GM12874 (cell line): ENCODE measurements at regions not wholly inside any gene's neighbourhood (a gene's known extent, or its start where the extent isn't known, plus 50 kb on each side); places are given as distances from the start of the nearest gene placed in this dataset.

Experiments
- CTCF ChIP-seq: IDR thresholded peaks from 2 replicates; pipeline ENCODE4 v1.5.1; 2011; ENCODE audit warnings: low read depth, mild to moderate bottlenecking, control low read depth, low read length, moderate library complexity; ENCODE audit not compliant: insufficient read depth

DNA sequence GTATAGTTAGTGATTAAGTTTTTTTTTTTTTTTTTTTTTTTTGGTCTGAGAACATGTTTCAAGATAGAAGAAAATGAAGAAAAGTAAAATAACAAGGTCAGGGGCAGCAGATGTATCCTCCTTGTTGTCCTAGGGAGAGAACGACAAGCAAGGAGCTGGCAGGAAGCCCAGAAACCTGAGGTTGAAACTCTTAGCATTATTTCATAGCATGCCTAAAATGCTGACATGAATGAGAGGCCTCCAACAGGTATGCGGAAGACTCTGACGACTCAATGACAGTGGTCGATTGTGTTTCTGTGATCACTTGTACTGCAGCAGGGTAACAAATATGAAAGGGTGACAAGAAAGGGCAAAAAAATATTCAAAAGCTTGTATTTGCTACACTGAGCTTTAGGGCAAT lies 415.9 kb downstream of the PLA2G4A start:
- no peak for TF ChIP-seq CTCF

DNA sequence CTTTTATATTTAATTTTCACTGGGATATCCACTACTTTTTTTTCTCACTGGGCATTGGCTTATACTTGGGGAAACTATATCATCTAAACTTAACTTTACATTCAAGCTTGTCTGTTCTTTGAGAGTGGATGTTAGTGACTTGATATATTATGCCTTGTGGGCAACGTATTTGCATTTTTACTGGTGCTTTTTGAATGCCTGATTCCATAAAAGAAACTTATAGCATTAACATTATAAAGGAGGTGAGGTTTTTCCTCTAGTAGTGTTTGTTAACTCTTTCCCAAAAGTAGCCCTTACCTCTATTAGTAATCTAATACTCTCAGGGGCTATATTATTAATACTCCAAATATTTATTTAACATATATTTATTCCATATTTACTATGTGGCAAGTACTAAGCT lies 416.5 kb downstream of the PLA2G4A start:
- TF ChIP-seq CTCF = no peak

- TF ChIP-seq CTCF = no peak
These were observed 420.4 kb downstream of the PLA2G4A start for GRCh38 chr1:187249196-187249595.

GRCh38 chr1:187252923-187253322 lies 424.2 kb downstream of the PLA2G4A start:
- no peak for TF ChIP-seq CTCF

DNA sequence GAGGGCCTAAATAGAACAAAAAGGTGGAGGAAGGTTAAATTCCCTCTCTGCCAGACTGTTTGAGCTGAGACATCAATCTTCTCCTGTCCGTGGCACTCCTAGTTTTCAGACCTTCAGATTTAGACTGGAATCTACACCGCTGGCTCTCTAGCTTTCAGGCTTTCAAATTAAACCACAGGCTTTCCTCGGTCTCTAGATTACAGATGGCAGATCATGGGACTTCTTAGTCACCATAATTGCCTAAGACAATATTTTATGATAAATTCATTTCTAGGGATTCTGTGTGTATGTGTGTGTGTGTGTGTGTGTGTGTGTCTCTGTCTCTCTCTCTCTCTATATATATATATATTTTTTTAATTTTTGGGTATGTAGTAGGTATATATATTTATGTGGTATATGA lies 428.7 kb downstream of the PLA2G4A start:
- no peak for TF ChIP-seq CTCF

DNA sequence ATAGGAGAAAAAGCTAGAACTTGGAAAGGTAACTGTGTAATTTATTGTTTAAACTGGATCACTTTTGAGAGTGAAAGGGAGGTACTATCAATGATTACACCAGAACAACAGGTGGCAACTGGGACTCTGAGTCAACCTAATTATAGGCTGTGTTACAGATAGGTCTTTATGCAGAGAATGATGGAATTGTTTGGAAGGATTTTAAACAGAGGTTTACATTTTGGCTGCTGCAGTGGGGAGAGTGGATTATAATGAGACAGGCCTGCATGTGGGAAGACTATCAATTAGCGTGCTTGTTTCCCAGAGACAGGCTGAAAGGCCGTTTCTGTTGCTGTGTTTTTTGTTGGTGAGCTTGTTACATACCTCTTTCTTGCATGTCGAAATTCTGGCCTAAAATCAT lies 432.9 kb downstream of the PLA2G4A start:
- no peak for TF ChIP-seq CTCF

DNA sequence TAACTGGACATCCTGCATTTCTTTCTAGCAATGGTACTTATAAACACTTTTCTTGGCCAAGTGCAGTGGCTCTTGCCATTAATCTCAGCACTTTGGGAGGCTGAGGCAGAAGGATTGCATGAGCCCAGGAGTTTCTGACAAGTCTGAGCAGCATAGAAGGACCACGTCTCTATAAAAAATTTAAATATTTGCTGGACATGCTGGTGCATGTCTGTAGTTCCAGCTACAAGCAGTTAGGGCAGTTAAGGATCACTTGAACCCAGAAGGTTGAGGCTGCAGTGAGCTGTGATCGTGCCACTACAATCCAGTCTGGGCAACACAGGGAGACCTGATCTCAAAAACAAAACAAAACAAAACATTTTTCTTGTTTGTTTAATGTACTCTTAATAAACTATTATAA lies 434.0 kb downstream of the PLA2G4A start:
- TF ChIP-seq CTCF = no peak
